H1 (cell line): ENCODE measurements at regions not wholly inside any gene's neighbourhood (a gene's known extent, or its start where the extent isn't known, plus 50 kb on each side); places are given as distances from the start of the nearest gene placed in this dataset.

Source experiments
- TF ChIP-seq, protein P1 (sequence below): IDR thresholded peaks from 2 replicates; pipeline ENCODE4 v1.6.1; 2011; ENCODE audit warnings: low read length, improper control_type of control experiment
- TF ChIP-seq, protein P2 (sequence below): IDR thresholded peaks from 2 replicates; pipeline ENCODE4 v1.6.1; 2011; ENCODE audit warnings: low read depth, mild to moderate bottlenecking, low read length; ENCODE audit not compliant: insufficient read depth

DNA sequence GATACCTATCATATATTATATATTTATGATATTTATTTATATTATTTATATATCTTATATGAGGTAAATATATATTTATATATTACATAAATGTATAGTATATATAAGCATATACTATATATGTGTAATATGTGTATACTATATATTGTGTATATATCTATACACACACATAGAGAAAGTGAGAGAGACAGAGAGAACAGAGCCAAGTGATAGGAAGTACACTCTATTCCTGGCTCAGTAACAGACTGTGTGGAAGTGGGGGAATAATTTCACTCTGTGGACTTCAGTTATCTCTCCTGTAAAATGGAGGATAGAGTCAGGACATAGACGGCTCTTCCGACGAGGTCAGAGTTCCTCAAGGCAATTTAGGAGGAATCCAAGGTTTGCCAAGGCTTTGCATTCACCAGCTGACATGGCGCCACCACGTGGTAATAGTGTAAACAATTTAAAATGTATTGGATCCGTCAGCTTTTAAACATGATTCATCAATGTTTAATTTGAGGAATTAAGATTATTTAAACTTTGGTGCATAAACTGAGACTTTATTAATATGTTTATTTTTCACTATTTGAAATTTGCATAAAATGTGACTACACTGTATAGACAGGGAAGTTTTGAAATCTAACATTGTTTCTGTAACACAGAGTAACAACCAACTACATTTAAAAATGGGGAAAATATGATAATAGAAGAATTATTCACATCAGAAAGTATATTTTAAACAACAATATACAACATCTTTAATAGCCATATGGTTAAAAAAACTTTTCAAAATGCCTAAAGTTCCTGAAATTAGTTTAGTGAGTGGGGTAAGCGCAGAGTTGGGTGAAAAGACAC lies 75.4 kb upstream of the TMEM244 start (continued):
- TF ChIP-seq, protein P1, sequence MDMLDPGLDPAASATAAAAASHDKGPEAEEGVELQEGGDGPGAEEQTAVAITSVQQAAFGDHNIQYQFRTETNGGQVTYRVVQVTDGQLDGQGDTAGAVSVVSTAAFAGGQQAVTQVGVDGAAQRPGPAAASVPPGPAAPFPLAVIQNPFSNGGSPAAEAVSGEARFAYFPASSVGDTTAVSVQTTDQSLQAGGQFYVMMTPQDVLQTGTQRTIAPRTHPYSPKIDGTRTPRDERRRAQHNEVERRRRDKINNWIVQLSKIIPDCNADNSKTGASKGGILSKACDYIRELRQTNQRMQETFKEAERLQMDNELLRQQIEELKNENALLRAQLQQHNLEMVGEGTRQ, result no peak
- TF ChIP-seq, protein P2, sequence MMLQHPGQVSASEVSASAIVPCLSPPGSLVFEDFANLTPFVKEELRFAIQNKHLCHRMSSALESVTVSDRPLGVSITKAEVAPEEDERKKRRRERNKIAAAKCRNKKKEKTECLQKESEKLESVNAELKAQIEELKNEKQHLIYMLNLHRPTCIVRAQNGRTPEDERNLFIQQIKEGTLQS, result 0 out of 2 replicates have a peak, but pooled peaks have one; percentile 3
